ENCODE measurements at regions not wholly inside any gene's neighbourhood (a gene's known extent, or its start where the extent isn't known, plus 50 kb on each side); places are given as distances from the start of the nearest gene placed in this dataset.

GRCh38 chr9:107890921-107891465 lies 401.4 kb upstream of the KLF4 start:
- TF ChIP-seq CTCF (IDR thresholded peaks at IDR 0.05) = no peak
- TF ChIP-seq POLR2A (IDR thresholded peaks at IDR 0.05) = no peak

Measured in right lobe of liver (tissue), 4 donors.